Stimulated activated CD4-positive, alpha-beta T cell treated with anti-CD3 and anti-CD28 coated beads, Interleukin-4, amount 100 ng/mL, for 4 hours (primary cell): ENCODE measurements at regions not wholly inside any gene's neighbourhood (a gene's known extent, or its start where the extent isn't known, plus 50 kb on each side); places are given as distances from the start of the nearest gene placed in this dataset.
"Not testable (repeated sequence)": the region's sequence is repeated elsewhere in the genome, so short reads cannot be mapped to it uniquely, and the experiment has no call there.

Experiments used
- DNase-seq, 2 experiments: peaks; one replicate each; pipeline ENCODE4 v3.0.0-alpha.2; 2020

DNA sequence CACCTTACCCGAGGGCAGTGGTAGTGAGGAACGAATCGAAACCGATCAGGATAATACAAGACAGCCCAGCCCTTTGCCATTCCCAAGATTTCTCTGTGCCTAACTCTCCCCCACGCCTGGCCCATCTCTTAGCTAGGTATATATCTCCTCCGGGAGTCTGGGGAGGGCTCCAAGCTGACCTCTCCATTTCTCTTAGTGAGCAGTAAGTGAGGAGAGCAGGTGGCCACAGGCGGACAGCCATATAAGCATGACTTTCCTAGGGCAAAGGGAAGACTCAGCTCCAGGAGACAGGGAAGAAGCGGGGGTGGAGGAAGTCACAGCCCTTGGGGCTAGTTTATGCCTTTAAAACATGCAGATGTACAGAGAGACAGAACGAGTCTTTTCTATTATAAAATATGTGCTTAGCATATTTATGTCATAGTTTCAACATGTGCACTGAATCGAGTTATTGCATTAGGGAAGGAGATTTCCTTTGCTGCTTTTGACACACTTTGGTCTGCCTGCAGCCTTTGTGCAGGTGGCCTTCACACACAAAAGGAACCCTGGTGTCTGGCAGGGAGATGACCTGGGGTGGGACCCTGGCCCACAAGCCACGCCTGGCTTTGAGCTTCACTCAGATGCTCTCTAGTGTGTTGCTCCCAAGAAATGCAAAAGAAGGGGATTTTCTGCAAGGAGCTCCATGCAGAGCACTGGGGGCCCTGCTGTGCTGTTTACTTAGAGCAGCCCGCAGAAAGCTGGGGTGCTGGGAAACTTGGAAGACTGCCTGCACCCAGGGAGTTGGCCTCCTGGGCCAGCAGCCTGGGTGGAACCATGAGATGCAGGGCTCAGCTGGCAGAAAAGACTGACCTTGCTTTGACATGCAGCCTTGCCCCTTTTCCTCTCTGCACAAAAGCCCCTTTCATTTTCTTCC, 613.3 kb downstream of the BCOR start:
- DNase-seq = no peak

DNA sequence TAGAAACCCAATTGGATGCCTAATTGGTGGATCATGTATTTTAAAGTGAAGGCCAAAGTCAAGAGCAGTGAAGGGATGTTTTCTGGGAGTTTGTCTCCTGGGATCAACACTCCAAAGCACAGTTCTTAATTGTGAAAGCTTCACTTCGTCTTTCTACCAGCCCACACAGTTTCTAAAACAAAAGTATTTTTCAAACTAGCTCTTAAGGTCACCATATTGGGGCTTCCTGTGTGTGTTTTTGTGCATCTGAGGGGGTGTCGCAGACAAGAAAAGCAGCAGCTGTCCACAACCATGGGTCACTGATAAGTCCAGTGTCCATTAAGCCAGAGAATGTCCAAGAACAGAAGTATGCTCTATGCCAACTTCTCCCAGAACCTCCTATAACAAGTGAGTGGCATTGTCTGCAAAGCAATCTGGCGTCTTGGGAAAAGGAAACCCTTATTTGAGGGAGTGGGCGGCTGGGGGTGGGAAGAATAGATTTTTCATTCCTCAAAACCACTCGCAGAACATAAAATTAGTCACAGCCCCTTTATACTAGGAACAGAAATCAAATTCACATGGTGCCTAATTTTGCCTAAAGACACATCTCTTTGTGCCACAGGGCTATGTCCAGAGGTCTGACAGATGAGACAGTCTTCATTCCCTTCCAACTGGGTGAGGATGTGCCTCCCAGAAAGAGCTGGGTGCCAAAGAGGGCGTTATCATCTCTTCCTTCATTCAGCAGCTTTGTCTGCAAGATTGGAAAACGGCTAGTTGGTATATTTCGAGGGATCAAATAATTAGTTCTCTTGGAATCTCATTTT, 610.4 kb downstream of the BCOR start:
- no peak for DNase-seq

DNA sequence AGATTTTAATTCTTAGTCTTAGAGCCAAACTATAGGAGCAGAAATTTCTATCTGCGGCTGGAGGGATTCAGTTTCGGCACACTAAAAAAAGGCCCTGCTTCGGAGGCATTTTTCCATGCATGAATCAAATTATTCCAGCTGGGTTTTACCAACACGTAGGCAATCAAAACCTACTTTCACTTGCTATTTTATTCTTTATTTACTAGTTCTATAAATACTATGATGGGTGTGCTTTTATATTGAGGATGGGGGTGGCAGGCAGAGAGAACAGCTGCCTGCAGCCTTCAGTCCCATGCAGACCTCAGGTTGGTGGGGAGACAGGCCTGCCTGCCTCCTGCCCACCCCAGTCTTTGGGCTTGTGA, 609.8 kb downstream of the BCOR start:
- no peak for DNase-seq

- DNase-seq = peak; percentile 34 to 73
Measured at GRCh38 chrX:39491548-39492297, 606.0 kb downstream of the BCOR start.

DNA sequence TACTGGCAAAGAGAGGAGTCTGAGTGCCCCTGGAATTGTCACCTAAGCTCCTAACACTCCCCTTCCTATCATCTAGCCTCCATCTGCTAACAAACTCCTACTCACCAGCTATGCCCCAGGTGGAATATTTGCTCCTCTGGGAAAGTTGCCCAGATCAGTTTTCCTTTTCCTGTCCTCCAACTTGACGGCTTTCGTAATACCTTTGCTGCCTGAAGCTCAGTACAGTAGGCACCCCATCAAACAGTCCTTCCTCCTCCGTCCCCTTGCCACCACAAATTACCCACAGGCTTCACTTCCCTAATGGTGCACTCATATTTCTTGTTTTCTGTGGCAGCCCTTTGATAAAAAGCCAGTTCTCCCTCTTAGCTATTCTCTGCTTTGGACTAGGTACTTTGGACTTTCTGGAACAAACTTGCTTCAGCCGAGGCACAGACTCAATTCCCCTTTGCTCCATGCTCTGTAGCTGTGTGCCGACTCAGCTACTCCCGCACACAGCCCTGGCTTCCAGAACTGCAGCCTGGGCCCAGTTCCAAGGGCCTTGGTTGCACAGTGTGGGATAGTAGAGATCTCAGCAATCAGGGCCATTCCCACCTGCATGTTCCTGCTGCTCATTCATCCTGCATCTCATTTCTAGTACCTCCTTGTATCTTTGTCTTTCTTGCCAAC, 605.1 kb downstream of the BCOR start:
- DNase-seq = no peak

GRCh38 chrX:39493168-39493567, 604.6 kb downstream of the BCOR start:
- DNase-seq = no peak

DNA sequence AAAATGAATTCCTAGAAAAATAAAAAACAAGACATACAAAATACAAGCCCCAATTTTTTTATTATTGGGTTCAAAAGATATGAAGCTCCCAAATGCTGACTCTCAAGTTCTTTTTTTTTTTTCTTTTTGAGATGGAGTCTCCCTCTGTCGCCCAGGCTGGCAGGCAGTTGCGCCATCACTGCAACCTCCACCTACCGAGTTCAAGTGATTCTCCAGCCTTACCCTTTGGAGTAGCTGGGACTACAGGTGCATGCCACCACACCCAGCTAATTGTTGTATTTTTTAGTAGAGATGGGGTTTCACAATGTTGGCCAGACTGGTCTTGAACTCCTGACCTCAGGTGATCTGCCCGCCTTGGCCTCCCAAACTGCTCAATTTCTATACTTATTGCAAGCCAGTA, 600.6 kb downstream of the BCOR start:
- not testable (repeated sequence) for DNase-seq

GRCh38 chrX:39497702-39498265, 600.0 kb downstream of the BCOR start:
- DNase-seq = no peak

DNA sequence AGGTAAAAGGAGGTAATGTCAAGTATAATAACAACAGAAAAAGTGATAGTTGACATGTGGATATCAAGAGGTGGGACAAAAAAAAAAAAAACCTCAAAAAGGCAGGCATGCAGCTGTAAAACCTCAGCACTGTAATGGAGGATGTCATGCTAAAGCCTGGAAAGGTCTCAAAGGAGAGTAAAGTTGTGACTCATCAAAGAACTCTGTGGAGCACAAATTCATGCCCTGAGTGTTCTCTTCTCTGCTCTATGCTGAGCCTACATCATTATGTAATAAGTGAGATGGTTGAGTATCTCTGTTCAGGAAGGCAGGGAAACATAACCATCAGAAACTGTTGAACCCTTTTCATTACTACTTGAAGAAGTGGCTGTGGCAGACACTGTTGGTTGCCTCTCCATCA, 597.8 kb downstream of the BCOR start:
- DNase-seq = no peak

DNA sequence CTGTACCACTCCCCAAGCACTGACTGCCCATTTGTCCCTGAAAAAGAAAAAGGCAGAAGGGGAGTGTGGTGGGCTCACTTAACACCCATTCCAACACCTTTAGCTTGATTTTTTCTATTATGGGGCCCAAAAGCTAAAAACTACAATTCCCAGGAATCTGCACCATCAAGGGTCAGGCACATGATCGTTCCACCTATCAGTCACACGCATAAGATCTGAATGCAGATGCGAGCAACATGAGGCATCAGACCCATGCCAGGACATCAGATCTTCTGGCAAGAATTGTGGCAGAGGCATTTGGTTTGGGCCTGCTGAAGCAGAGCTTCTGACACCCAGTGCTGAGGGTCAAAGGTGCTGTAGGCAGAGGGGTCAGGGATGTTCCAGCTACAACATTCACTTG, 595.9 kb downstream of the BCOR start:
- DNase-seq = no peak

DNA sequence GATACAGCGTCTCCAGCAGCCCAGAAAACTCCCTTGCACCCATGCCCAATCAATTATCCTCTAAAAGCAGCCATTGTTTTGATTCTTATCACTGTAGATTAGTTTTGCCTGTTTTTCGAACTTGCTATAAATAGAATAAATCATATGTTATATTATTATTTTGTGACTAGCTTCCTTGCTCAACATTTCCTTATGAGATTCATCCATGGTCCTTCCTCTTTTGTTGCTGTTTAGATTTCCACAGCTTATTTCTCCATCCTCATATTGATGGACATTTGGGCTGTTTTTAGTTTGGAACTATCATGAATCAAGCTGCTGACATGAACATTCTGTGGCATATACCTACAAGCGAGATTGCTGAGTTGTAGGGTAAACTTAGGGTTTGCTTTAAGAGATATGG, 595.3 kb downstream of the BCOR start:
- no peak for DNase-seq

GRCh38 chrX:39504227-39504626, 593.5 kb downstream of the BCOR start:
- no peak for DNase-seq

DNA sequence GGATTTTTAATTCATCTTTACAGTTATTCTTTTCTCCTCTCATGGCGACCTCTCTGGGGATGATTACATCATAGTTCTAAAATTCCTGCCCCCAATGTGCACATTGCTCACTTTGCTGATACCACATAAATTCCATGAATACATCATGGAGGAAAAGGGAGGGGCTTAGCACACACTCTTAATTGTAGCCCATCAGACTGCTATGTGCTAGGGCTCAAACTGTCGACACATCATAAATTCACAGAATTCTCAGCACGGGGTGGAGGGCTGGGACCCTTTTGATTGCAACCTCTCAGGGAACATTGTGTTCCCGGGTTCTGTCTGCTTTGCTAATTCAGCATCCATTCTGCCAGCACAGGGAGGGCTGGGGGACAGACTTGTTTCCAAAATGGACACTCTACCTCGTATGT, 592.9 kb downstream of the BCOR start:
- DNase-seq = no peak

DNA sequence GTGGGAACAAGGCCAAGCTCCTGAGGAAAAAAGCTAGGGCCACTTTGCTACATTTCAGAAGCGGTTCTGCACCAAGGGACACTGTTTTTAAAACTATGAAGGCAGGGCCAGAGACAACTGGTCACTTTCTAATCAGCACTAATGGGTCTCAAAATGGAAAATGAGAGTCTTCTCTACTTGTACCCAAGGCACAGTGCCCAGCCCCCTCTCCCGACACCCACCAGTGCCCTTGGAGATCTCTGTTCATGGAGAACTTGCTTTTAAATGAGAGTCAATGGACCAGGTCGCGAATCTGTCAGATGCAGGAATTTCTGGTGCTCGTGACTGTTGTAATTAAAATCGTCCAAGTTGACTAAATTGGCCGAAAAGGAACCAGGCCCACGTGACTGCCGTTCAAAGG, 591.6 kb downstream of the BCOR start:
- DNase-seq = no peak

- DNase-seq = no peak
Measured at GRCh38 chrX:39507034-39507433, 590.7 kb downstream of the BCOR start.

GRCh38 chrX:39507617-39508299, 590.0 kb downstream of the BCOR start:
- no peak for DNase-seq

DNA sequence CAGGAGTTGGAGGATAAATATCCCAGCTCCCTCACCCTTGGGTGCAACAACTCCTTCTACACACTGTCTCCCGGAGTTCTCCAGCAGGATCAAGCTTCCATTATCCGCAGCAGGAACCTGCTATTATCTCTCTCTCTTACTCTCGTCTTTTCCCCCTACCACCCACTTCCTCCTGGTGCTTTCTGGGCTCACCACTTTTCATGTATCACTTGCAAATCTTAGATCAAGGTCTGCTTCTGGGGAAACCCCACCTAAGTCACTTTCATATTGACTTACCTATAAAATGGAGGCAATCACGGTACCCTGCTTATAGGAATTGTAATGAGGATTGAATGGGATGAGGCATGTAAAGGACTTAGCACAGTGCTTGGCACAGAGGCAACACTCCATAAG, 589.5 kb downstream of the BCOR start:
- DNase-seq = peak in 1 of 2 experiments; percentile 9

DNA sequence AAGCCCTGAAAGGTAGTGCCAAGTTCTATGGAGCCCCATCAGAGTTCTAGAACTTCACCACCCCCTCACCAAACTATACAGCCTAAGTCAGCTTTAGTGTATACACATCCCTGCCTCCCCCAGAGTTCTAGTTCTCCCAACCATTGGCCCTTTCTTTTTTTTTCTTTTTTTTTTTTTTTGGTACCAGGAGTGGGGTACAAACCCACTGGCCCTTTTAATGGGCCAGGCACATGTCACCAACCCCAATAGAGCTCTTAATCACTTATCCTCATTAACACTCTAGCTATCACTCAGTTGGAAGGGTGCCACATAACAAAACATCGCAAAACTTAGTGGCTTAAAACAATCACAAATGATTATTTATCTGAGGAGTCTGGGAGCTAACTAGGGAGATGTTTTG, 588.6 kb downstream of the BCOR start:
- no peak for DNase-seq

DNA sequence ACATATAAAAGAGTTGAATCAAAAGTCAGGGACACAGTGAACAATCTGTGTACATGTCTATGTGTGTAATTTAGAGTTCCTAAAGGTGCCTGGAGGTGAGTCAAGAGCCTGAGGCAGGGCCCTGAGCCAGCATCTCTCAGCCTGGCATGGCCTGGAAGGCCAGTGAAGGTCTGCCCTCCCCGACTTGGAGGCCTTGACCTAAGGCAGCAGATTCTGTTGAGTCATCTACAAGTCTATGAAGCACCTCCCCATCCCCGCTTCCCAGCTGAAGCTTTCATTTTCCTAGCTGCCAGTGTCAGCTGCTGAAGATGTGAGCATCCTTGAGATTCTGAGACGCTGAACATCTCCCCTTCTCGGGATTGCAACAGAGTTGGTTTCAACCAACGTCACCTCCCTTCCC, 583.9 kb downstream of the BCOR start:
- DNase-seq = no peak

- DNase-seq = no peak
Measured at GRCh38 chrX:39514801-39515200, 583.0 kb downstream of the BCOR start.

GRCh38 chrX:39516427-39516841, 581.3 kb downstream of the BCOR start:
- DNase-seq = no peak

- DNase-seq = no peak
Measured at GRCh38 chrX:39518476-39519029, 579.2 kb downstream of the BCOR start.
